Nephron (organoid): ENCODE measurements at regions not wholly inside any gene's neighbourhood (a gene's known extent, or its start where the extent isn't known, plus 50 kb on each side); places are given as distances from the start of the nearest gene placed in this dataset.

Experiments
- H3K27ac Mint-ChIP-seq, 3 experiments: 2 replicates each; pipeline ENCODE4 v1.8.0; 2020; ENCODE audit warnings: mixed read lengths in 3 of 3, mild to moderate bottlenecking in 2 of 3, moderate library complexity in 1 of 3
- H3K27me3 Mint-ChIP-seq: 2 replicates; pipeline ENCODE4 v1.8.0; 2021; ENCODE audit warnings: low read depth, mild to moderate bottlenecking, moderate library complexity, mixed read lengths
- H3K36me3 Mint-ChIP-seq: 2 replicates; pipeline ENCODE4 v1.8.0; 2020; ENCODE audit warnings: low read depth, mixed read lengths
- H3K4me1 Mint-ChIP-seq: 2 replicates; pipeline ENCODE4 v1.8.0; 2020; ENCODE audit warnings: mixed read lengths
- H3K4me3 Mint-ChIP-seq, 3 experiments: 2 replicates each; pipeline ENCODE4 v1.8.0; 2020; ENCODE audit warnings: mild to moderate bottlenecking in 3 of 3, mixed read lengths in 3 of 3, moderate library complexity in 2 of 3
- H3K9me3 Mint-ChIP-seq: 2 replicates; pipeline ENCODE4 v1.8.0; 2020; ENCODE audit warnings: mixed read lengths
- TF ChIP-seq, protein P1 (sequence below), 3 experiments: fragments of 200-600 bp; sonication (generic); IDR thresholded peaks; one replicate each; pipeline ENCODE4 v1.5.0; 2021; ENCODE audit warnings: antibody characterized with exemption in 3 of 3; ENCODE audit not compliant: unreplicated experiment in 3 of 3

DNA sequence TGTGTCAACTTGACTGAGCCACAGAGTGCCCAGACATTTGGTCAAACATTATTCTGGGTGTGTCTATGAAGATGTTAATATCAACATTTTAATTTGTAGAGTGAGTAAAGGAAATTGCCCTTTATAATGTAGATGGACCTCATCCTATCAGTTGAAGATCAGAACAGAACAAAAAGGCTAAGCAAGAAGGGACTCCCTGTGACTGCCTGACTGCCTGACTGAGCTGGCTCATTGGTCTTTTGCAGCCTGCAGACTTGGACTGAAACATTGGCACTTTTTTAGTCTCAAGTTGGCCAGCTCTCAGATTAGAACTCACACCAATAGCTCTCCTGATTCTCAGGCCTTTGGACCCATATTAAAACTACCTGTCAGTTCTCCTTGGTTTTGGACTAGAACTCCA is 600.4 kb upstream of the SLITRK6 start:
- Mint-ChIP-seq H3K4me1 (no peaks in the 10 kb centered on the region), H3K9me3 (no peaks in the 10 kb centered on the region), H3K36me3 (no peaks in the 10 kb centered on the region), H3K27me3 (no peaks in the 10 kb centered on the region), H3K27ac (no peak overlapping the region), H3K4me3 (no peak overlapping the region)
- TF ChIP-seq, protein P1, sequence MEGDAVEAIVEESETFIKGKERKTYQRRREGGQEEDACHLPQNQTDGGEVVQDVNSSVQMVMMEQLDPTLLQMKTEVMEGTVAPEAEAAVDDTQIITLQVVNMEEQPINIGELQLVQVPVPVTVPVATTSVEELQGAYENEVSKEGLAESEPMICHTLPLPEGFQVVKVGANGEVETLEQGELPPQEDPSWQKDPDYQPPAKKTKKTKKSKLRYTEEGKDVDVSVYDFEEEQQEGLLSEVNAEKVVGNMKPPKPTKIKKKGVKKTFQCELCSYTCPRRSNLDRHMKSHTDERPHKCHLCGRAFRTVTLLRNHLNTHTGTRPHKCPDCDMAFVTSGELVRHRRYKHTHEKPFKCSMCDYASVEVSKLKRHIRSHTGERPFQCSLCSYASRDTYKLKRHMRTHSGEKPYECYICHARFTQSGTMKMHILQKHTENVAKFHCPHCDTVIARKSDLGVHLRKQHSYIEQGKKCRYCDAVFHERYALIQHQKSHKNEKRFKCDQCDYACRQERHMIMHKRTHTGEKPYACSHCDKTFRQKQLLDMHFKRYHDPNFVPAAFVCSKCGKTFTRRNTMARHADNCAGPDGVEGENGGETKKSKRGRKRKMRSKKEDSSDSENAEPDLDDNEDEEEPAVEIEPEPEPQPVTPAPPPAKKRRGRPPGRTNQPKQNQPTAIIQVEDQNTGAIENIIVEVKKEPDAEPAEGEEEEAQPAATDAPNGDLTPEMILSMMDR (IDR thresholded peaks at IDR 0.05; ENCODE audit: unreplicated experiment in 3 of 3), result no peak

DNA sequence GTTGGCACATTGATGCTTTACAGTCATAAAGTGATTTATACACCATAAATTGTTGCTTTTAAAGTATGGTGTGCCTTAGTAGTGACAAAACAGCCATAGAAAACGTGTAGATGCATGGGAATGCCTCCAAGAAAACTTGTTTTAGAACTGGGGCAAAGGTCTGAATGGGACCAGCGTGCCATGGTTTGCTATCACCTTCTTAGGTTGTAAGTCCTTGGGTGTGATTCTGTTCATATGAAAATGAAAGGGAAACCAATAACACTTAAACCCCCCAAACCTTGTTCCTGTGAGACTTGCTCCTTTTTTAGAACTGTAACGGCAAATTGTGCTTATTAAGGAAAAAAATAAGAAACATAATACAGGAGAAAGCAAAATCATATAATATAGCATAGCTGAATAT is 603.3 kb upstream of the SLITRK6 start:
- TF ChIP-seq, protein P1 (IDR thresholded peaks at IDR 0.05; ENCODE audit: unreplicated experiment in 3 of 3), result no peak
- Mint-ChIP-seq H3K27me3 (no peaks in the 10 kb centered on the region), H3K27ac (no peak overlapping the region), H3K9me3 (no peaks in the 10 kb centered on the region), H3K36me3 (no peaks in the 10 kb centered on the region), H3K4me1 (peaks cover 6% of the 10 kb centered on the region), H3K4me3 (no peak overlapping the region)

DNA sequence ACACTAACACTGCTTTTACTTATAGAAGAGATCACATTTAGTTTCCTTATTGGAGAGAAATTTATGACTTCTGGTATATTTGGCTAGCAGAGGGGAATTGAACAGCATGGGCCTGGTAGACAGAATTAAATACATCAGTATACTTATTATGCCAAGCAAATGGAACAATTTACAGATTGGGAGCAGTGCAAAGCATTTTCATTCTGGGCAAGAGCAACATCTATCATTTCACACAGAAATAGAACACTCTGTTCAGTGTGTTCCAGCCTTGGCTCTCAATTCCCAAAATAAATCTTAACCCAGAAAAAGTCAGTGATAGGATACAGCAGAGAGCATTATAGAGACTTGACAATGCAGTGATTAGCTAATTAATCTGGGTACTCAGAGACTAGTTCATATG is 604.0 kb upstream of the SLITRK6 start:
- Mint-ChIP-seq H3K36me3 (no peaks in the 10 kb centered on the region), H3K9me3 (peaks cover 2% of the 10 kb centered on the region), H3K4me1 (peaks cover 6% of the 10 kb centered on the region), H3K27me3 (no peaks in the 10 kb centered on the region), H3K4me3 (no peak overlapping the region), H3K27ac (no peak overlapping the region)
- TF ChIP-seq, protein P1 (IDR thresholded peaks at IDR 0.05; ENCODE audit: unreplicated experiment in 3 of 3), result no peak

DNA sequence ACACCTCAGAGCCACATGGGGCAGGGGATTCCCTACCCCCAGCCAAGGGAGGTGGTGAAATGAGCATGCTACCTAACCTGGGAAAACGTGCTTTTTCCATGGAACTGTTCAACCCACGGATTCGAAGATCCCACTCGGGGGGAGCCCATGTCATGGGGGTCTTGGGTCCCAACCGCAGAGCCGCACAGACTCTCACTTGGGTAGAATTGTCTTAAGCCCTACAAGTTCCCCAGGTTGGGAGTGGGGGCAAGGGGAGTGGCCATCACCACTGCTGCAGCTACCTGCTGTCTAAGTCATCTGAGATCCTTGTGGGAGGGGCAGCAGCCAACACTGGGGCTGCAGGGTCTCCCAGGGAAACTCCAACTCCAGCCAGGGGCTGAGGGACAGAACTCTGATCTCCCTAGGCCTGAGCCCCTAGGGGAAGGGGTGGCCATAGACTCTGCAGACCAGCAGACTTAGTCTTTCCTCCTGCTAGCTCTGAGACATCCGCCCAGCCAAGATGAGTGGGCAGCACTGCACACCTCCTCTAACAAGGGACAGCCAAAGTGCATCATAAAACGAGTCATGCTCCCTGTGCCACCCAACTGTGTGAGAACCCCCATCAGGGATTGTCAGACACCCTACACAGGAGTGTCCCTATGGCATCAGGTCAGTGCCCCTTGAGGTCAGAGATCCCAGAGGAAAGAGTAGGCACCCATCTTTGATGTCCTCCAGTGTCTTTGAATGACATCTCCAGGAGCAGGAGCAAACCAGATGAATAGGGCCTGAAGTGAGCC is 610.4 kb upstream of the SLITRK6 start:
- no peaks in the 10 kb centered on the region for H3K36me3 Mint-ChIP-seq
- no peaks in the 10 kb centered on the region for H3K27me3 Mint-ChIP-seq
- no peak overlapping the region for H3K27ac Mint-ChIP-seq
- TF ChIP-seq, protein P1 (IDR thresholded peaks at IDR 0.05; ENCODE audit: unreplicated experiment in 3 of 3), result no peak
- H3K4me3 Mint-ChIP-seq, result no peak overlapping the region
- H3K9me3 Mint-ChIP-seq, result peaks cover 2% of the 10 kb centered on the region
- H3K4me1 Mint-ChIP-seq, result peaks cover 6% of the 10 kb centered on the region

DNA sequence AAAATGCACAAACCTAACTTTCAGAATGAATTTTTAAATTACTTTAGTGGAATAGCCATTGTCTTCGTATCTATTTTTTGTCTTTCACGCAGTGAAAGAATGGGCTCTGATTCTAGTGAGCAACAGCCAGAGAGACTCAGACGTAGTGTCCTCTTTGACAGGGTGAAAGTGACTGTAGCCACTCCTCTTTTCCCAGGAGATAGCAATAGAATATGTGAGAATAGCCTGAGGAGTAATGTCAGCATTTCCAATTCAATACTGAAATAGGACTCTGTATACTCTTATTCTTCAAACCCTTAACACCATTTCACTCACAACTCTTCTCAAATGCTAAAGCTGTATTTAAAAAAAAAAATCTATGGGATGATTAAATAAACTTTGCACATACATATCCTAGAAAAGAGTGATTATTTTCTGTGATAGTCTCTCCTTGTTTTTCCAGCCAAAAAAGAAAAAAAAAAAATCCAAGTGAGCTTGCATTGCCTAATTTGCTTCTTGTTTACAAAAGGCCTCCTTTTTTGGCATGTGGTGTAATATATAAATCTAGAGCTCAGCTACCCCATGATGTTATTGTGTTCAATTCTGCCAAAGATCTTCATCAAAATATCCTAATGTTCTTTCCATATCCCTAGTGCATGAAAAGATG is 626.1 kb upstream of the SLITRK6 start:
- H3K27me3 Mint-ChIP-seq, result no peaks in the 10 kb centered on the region

More for the DNA sequence above, 626.1 kb upstream of the SLITRK6 start:
- Mint-ChIP-seq H3K4me1 (no peaks in the 10 kb centered on the region), H3K27ac (no peak overlapping the region), H3K36me3 (no peaks in the 10 kb centered on the region), H3K9me3 (peaks cover 2% of the 10 kb centered on the region), H3K4me3 (no peak overlapping the region)
- TF ChIP-seq, protein P1 (IDR thresholded peaks at IDR 0.05; ENCODE audit: unreplicated experiment in 3 of 3), result no peak
